ENCODE measurements at regions not wholly inside any gene's neighbourhood (a gene's known extent, or its start where the extent isn't known, plus 50 kb on each side); places are given as distances from the start of the nearest gene placed in this dataset.

- Histone ChIP-seq H2AK5ac (ENCODE audit: low read length) (no peak overlapping the region), H3K14ac (ENCODE audit: low read length) (no peak overlapping the region), H3K79me1 (ENCODE audit: low read length) (no peaks in the 10 kb centered on the region), H3K9ac (ENCODE audit: low read length) (no peak overlapping the region), H3K4ac (ENCODE audit: low read depth, low read length) (no peak overlapping the region), H3K36me3 (ENCODE audit: control insufficient read depth in 1 of 2, insufficient read depth in 2 of 2, low read length in 2 of 2) (no peaks in the 10 kb centered on the region), H3K4me1 (ENCODE audit: control insufficient read depth in 1 of 2, insufficient read depth in 2 of 2, low read length in 2 of 2) (peaks cover 0 to 2% of the 10 kb centered on the region in 2 experiments), H4K91ac (ENCODE audit: low read depth, low read length) (no peak overlapping the region), H3K9me3 (ENCODE audit: insufficient read depth, low read depth, low read length) (no peaks in the 10 kb centered on the region), H4K12ac (ENCODE audit: low read depth, low read length) (no peak overlapping the region), H4K8ac (ENCODE audit: low read depth, low read length) (no peak overlapping the region), H2AFZ (ENCODE audit: insufficient read depth, low read length, poor library complexity) (no peak overlapping the region), H3K23ac (ENCODE audit: low read length) (no peak overlapping the region), H3K27ac (ENCODE audit: low read depth, low read length) (no peak overlapping the region), H3K27me3 (ENCODE audit: insufficient read depth, low read length) (no peaks in the 10 kb centered on the region), H3K79me2 (ENCODE audit: control insufficient read depth, insufficient read depth, low read length, poor library complexity) (no peaks in the 10 kb centered on the region), H2BK12ac (ENCODE audit: low read length) (no peak overlapping the region), H3K4me3 (ENCODE audit: low read depth, low read length) (no peak overlapping the region), H3K4me2 (ENCODE audit: low read length) (no peak overlapping the region), H2BK120ac (ENCODE audit: insufficient read depth, low read length, poor library complexity) (no peak overlapping the region), H2BK5ac (ENCODE audit: low read depth, low read length, poor library complexity) (no peak overlapping the region), H3K18ac (ENCODE audit: low read length) (no peak overlapping the region)
- WGBS (ENCODE audit: extremely low coverage, insufficient coverage, insufficient read length), result no CpG with 5 or more reads among the region's 3 CpGs
- no peak for DNase-seq
These were observed 305.7 kb upstream of the SLIT2 start for GRCh38 chr4:19945979-19946380.

GRCh38 chr4:19945501-19945900, 306.2 kb upstream of the SLIT2 start:
- H3K79me2 ChIP-seq (ENCODE audit: control insufficient read depth, insufficient read depth, low read length, poor library complexity), result no peaks in the 10 kb centered on the region
- H3K9me3 ChIP-seq (ENCODE audit: insufficient read depth, low read depth, low read length), result no peaks in the 10 kb centered on the region
- no peak overlapping the region for H3K23ac ChIP-seq (ENCODE audit: low read length)
- peaks cover 0 to 2% of the 10 kb centered on the region in 2 experiments for H3K4me1 ChIP-seq (ENCODE audit: control insufficient read depth in 1 of 2, insufficient read depth in 2 of 2, low read length in 2 of 2)
- H3K4ac ChIP-seq (ENCODE audit: low read depth, low read length), result no peak overlapping the region
- H2AFZ ChIP-seq (ENCODE audit: insufficient read depth, low read length, poor library complexity), result no peak overlapping the region
- H2BK120ac ChIP-seq (ENCODE audit: insufficient read depth, low read length, poor library complexity), result no peak overlapping the region
- H3K14ac ChIP-seq (ENCODE audit: low read length), result no peak overlapping the region
- H2AK5ac ChIP-seq (ENCODE audit: low read length), result no peak overlapping the region
- no CpG with 5 or more reads among the region's 2 CpGs for WGBS (ENCODE audit: extremely low coverage, insufficient coverage, insufficient read length)
- no peak overlapping the region for H2BK5ac ChIP-seq (ENCODE audit: low read depth, low read length, poor library complexity)
- no peak for DNase-seq
- no peaks in the 10 kb centered on the region for H3K36me3 ChIP-seq (ENCODE audit: control insufficient read depth in 1 of 2, insufficient read depth in 2 of 2, low read length in 2 of 2)
- H3K4me2 ChIP-seq (ENCODE audit: low read length), result no peak overlapping the region
- no peak overlapping the region for H4K91ac ChIP-seq (ENCODE audit: low read depth, low read length)
- no peak overlapping the region for H2BK12ac ChIP-seq (ENCODE audit: low read length)
- no peak overlapping the region for H4K8ac ChIP-seq (ENCODE audit: low read depth, low read length)
- H3K27ac ChIP-seq (ENCODE audit: low read depth, low read length), result no peak overlapping the region
- no peak overlapping the region for H3K18ac ChIP-seq (ENCODE audit: low read length)
- no peak overlapping the region for H3K4me3 ChIP-seq (ENCODE audit: low read depth, low read length)
- H3K27me3 ChIP-seq (ENCODE audit: insufficient read depth, low read length), result no peaks in the 10 kb centered on the region
- no peak overlapping the region for H4K12ac ChIP-seq (ENCODE audit: low read depth, low read length)
- H3K79me1 ChIP-seq (ENCODE audit: low read length), result no peaks in the 10 kb centered on the region
- no peak overlapping the region for H3K9ac ChIP-seq (ENCODE audit: low read length)

GRCh38 chr4:19944806-19945205, 306.9 kb upstream of the SLIT2 start:
- Histone ChIP-seq H2BK12ac (ENCODE audit: low read length) (no peak overlapping the region), H2AK5ac (ENCODE audit: low read length) (no peak overlapping the region), H3K23ac (ENCODE audit: low read length) (no peak overlapping the region), H3K4me1 (ENCODE audit: control insufficient read depth in 1 of 2, insufficient read depth in 2 of 2, low read length in 2 of 2) (peaks cover 0 to 2% of the 10 kb centered on the region in 2 experiments), H2AFZ (ENCODE audit: insufficient read depth, low read length, poor library complexity) (no peak overlapping the region), H3K4me3 (ENCODE audit: low read depth, low read length) (no peak overlapping the region), H3K4me2 (ENCODE audit: low read length) (no peak overlapping the region), H3K14ac (ENCODE audit: low read length) (no peak overlapping the region), H2BK120ac (ENCODE audit: insufficient read depth, low read length, poor library complexity) (no peak overlapping the region), H3K4ac (ENCODE audit: low read depth, low read length) (no peak overlapping the region), H3K27ac (ENCODE audit: low read depth, low read length) (no peak overlapping the region), H4K12ac (ENCODE audit: low read depth, low read length) (no peak overlapping the region), H4K91ac (ENCODE audit: low read depth, low read length) (no peak overlapping the region), H3K9ac (ENCODE audit: low read length) (no peak overlapping the region), H3K18ac (ENCODE audit: low read length) (no peak overlapping the region), H4K8ac (ENCODE audit: low read depth, low read length) (no peak overlapping the region), H3K36me3 (ENCODE audit: control insufficient read depth in 1 of 2, insufficient read depth in 2 of 2, low read length in 2 of 2) (no peaks in the 10 kb centered on the region), H3K27me3 (ENCODE audit: insufficient read depth, low read length) (no peaks in the 10 kb centered on the region), H3K79me2 (ENCODE audit: control insufficient read depth, insufficient read depth, low read length, poor library complexity) (no peaks in the 10 kb centered on the region), H2BK5ac (ENCODE audit: low read depth, low read length, poor library complexity) (no peak overlapping the region), H3K9me3 (ENCODE audit: insufficient read depth, low read depth, low read length) (no peaks in the 10 kb centered on the region), H3K79me1 (ENCODE audit: low read length) (no peaks in the 10 kb centered on the region)
- no CpG with 5 or more reads among the region's 2 CpGs for WGBS (ENCODE audit: extremely low coverage, insufficient coverage, insufficient read length)
- no peak for DNase-seq

- H3K4me1 ChIP-seq (ENCODE audit: control insufficient read depth in 1 of 2, insufficient read depth in 2 of 2, low read length in 2 of 2), result peaks cover 0 to 2% of the 10 kb centered on the region in 2 experiments
- no peak overlapping the region for H3K27ac ChIP-seq (ENCODE audit: low read depth, low read length)
- no peaks in the 10 kb centered on the region for H3K36me3 ChIP-seq (ENCODE audit: control insufficient read depth in 1 of 2, insufficient read depth in 2 of 2, low read length in 2 of 2)
- H3K23ac ChIP-seq (ENCODE audit: low read length), result no peak overlapping the region
- no peaks in the 10 kb centered on the region for H3K27me3 ChIP-seq (ENCODE audit: insufficient read depth, low read length)
- H3K9ac ChIP-seq (ENCODE audit: low read length), result no peak overlapping the region
- H2BK5ac ChIP-seq (ENCODE audit: low read depth, low read length, poor library complexity), result no peak overlapping the region
- H3K4ac ChIP-seq (ENCODE audit: low read depth, low read length), result no peak overlapping the region
- H4K12ac ChIP-seq (ENCODE audit: low read depth, low read length), result no peak overlapping the region
- H4K8ac ChIP-seq (ENCODE audit: low read depth, low read length), result no peak overlapping the region
- no peak overlapping the region for H2BK12ac ChIP-seq (ENCODE audit: low read length)
- DNase-seq, result no peak
- H3K79me2 ChIP-seq (ENCODE audit: control insufficient read depth, insufficient read depth, low read length, poor library complexity), result no peaks in the 10 kb centered on the region
- no peak overlapping the region for H3K14ac ChIP-seq (ENCODE audit: low read length)
- no peak overlapping the region for H3K4me3 ChIP-seq (ENCODE audit: low read depth, low read length)
- no peak overlapping the region for H3K18ac ChIP-seq (ENCODE audit: low read length)
- H3K4me2 ChIP-seq (ENCODE audit: low read length), result no peak overlapping the region
- H4K91ac ChIP-seq (ENCODE audit: low read depth, low read length), result no peak overlapping the region
- H2AK5ac ChIP-seq (ENCODE audit: low read length), result no peak overlapping the region
- no peaks in the 10 kb centered on the region for H3K79me1 ChIP-seq (ENCODE audit: low read length)
- no peak overlapping the region for H2AFZ ChIP-seq (ENCODE audit: insufficient read depth, low read length, poor library complexity)
- no peak overlapping the region for H2BK120ac ChIP-seq (ENCODE audit: insufficient read depth, low read length, poor library complexity)
- no peaks in the 10 kb centered on the region for H3K9me3 ChIP-seq (ENCODE audit: insufficient read depth, low read depth, low read length)
These were observed 307.5 kb upstream of the SLIT2 start for GRCh38 chr4:19944251-19944650.
